ENCODE measurements at regions not wholly inside any gene's neighbourhood (a gene's known extent, or its start where the extent isn't known, plus 50 kb on each side); places are given as distances from the start of the nearest gene placed in this dataset.

GRCh38 chr18:56210520-56210919 is 427.9 kb downstream of the TXNL1 start:
- TF ChIP-seq POLR2AphosphoS5 (IDR thresholded peaks at IDR 0.05) (no peak), CTCF (IDR thresholded peaks at IDR 0.05) (no peak), EP300 (IDR thresholded peaks at IDR 0.05) (no peak), POLR2A (IDR thresholded peaks at IDR 0.05) (no peak)

Data from sigmoid colon (tissue), 4 donors.